GM10266 (cell line): ENCODE measurements at regions not wholly inside any gene's neighbourhood (a gene's known extent, or its start where the extent isn't known, plus 50 kb on each side); places are given as distances from the start of the nearest gene placed in this dataset.

Source experiments
- DNase-seq: peaks from one replicate; pipeline ENCODE4 v3.0.0; 2012; ENCODE audit errors: extremely low spot score
- TF ChIP-seq, protein P1 (sequence below): IDR thresholded peaks from 2 replicates; pipeline ENCODE4 v1.5.1; 2012; ENCODE audit warnings: mild to moderate bottlenecking, low read depth; ENCODE audit not compliant: control insufficient read depth, insufficient read depth; ENCODE audit errors: missing control alignments

- TF ChIP-seq, protein P1, sequence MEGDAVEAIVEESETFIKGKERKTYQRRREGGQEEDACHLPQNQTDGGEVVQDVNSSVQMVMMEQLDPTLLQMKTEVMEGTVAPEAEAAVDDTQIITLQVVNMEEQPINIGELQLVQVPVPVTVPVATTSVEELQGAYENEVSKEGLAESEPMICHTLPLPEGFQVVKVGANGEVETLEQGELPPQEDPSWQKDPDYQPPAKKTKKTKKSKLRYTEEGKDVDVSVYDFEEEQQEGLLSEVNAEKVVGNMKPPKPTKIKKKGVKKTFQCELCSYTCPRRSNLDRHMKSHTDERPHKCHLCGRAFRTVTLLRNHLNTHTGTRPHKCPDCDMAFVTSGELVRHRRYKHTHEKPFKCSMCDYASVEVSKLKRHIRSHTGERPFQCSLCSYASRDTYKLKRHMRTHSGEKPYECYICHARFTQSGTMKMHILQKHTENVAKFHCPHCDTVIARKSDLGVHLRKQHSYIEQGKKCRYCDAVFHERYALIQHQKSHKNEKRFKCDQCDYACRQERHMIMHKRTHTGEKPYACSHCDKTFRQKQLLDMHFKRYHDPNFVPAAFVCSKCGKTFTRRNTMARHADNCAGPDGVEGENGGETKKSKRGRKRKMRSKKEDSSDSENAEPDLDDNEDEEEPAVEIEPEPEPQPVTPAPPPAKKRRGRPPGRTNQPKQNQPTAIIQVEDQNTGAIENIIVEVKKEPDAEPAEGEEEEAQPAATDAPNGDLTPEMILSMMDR = peak; percentile 14
- peak; percentile 1 for DNase-seq
Observed at GRCh38 chrY:13082748-13083147, 178.1 kb downstream of the DDX3Y start.

DNA sequence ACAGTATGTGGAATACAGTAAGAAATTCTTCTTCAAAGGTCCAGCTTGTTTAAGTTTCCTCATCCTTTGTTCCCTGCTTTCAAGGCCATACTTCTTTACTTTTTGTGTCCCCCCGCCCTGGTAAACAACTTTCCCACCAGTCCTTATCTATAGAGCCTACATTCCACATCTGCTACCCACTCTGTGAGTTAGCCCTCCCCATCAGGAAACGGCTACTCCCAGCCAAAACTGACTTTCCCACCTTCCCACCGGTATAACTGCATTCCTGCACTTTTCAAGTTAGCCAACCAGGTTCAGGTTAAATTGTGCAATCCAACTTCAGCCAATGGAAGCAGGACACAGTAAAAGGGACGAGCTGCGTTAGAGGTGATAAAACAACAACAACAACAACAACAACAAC, 186.9 kb downstream of the DDX3Y start:
- no peak for DNase-seq
- TF ChIP-seq, protein P1 = no peak

DNA sequence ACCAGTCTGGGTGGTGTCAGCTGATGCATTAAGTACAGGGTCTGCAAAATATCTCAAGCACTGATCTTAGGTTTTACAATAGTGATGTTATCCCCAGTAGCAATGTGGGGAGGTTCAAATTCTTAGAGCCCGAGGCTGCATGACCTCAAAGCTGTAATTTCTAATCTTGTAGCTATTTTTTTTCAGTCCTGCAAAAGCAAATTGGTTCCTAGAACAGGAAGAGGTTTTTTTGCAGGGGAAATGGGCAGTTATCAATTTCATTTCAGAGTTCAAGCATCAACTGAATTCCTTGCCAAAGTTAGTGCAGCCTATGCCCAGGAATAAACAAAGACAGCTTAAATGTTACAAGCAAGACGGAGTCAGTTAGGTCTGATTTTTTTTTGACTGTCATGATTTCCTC, 188.3 kb downstream of the DDX3Y start:
- DNase-seq = no peak
- TF ChIP-seq, protein P1 = no peak

DNA sequence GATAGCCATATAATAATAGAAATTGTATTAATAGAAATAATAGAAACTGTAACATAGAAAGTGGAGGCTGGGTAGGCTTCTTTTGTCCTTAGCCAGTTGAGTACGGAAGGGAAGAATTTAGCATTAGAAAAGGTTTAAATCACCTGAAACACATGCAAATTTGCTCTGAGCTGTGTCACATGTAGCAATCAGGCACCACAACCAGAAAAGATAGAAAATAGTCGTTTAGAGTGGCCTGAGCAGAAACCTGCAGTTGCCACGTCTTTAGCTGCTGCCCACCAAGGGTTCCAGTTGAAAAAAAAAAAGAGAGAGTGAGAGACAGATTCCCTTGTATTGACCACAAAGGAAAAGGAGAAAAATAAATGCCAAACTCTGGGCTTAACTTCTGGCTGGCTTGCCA, 188.8 kb downstream of the DDX3Y start:
- DNase-seq = no peak

DNA sequence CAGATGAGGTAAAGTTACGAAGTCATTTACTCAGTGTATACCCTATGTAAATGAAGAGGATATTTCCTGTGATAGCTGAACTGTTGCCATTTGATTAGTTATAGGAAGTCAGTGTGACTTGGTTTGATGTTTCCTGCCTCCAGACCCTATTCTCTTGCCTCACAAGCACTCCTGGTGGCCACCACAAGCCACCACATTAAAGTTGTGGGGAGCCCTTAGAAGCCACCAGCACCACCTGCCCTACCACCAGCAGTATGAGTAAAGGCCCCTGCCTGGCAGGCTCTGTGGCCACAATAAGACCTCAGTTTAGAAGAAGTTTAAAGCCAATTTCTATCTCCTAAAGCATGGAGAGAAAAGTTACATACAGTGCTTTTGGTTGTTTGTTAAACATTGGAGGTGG, 189.7 kb downstream of the DDX3Y start:
- no peak for DNase-seq
- TF ChIP-seq, protein P1 = no peak

More for the DNA sequence above, 188.8 kb downstream of the DDX3Y start:
- TF ChIP-seq, protein P1 = no peak

- no peak for DNase-seq
- TF ChIP-seq, protein P1 = no peak
Observed at GRCh38 chrY:13094904-13095600, 190.4 kb downstream of the DDX3Y start.

DNA sequence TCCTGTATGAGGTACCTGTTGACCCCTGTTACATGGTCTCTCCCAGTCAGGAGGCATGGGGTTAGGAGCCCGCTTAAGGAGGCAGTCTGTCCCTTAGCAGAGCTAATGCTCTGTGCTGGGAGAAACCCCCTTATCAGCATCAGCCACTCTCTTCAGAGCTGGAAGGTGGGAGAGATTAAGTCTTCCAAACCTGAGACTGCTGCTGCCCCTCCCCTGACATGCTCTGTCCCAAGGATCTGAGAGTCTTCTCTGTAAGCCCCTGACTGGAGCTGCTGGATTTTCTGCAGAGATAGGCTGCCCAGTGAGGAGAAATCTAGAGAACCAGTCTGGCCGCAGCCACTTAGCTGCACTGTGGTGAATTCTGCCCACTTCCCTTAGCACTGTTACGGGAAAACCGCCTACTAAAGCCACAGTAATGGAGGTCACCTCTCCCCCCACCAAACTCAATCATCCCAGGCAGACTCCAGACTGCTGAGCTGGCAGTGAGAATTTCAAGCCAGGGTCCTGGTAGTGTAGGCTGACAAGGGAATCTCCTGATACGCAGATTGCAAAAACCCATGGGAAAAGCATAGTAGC, 222.3 kb downstream of the DDX3Y start:
- TF ChIP-seq, protein P1 = no peak

More for the DNA sequence above, 222.3 kb downstream of the DDX3Y start:
- no peak for DNase-seq
